GM12878 (cell line): ENCODE measurements at regions not wholly inside any gene's neighbourhood (a gene's known extent, or its start where the extent isn't known, plus 50 kb on each side); places are given as distances from the start of the nearest gene placed in this dataset.

Source experiments
- ATAC-seq: fragments of 200-7000 bp; cut with Tn5 transposase; 3 replicates; pipeline ENCODE4 v1.9.1; 2020; ENCODE audit warnings: mild to moderate bottlenecking, moderate library complexity
- BruUV-seq: library from RNA; stranded (reverse); fragments of 400-500 nt; replicated peaks from 2 replicates; lab custom pipeline; 2021; lab: Mats Ljungman, UMichigan
- CTCF ChIA-PET: fragments of 300-600 bp; sonication (Branson Sonifier 250); formaldehyde crosslinking; extraction: SDS; loops from one replicate; lab custom pipeline; 2021; ENCODE audit warnings: inconsistent platforms; lab: Yijun Ruan, JAX
- POLR2A ChIA-PET: fragments of 350-600 bp; formaldehyde crosslinking; extraction: SDS; loops from one replicate; lab custom pipeline; 2021; ENCODE audit warnings: inconsistent platforms; lab: Charles Lee
- RAD21 ChIA-PET: fragments of 300-600 bp; sonication (Branson Sonifier 250); formaldehyde crosslinking; loops from one replicate; lab custom pipeline; 2023; ENCODE audit warnings: antibody characterized with exemption; ENCODE audit not compliant: unreplicated experiment; lab: Charles Lee
- SMC1A ChIA-PET: fragments of 300-600 bp; sonication (Branson Sonifier 250); formaldehyde crosslinking; loops from one replicate; lab custom pipeline; 2023; ENCODE audit not compliant: unreplicated experiment, uncharacterized antibody; lab: Charles Lee
- DNase-seq: peaks from one replicate; pipeline ENCODE4 v3.0.0-alpha.2; 2011; ENCODE audit warnings: low read depth, low spot score
- FAIRE-seq: peaks from 3 replicates; lab custom pipeline; 2011; peaks lifted over from hg19 to GRCh38; lab: Jason Lieb, UNC
- H2AFZ ChIP-seq: 2 replicates; pipeline ENCODE4 v1.6.0; 2011; ENCODE audit warnings: low read depth, low read length, control low read depth; ENCODE audit not compliant: control insufficient read depth
- H3K27ac ChIP-seq: 2 replicates; pipeline ENCODE4 v1.5.1; 2011; ENCODE audit warnings: control low read depth; ENCODE audit not compliant: control insufficient read depth, insufficient read depth
- H3K27me3 ChIP-seq, 2 experiments: replicated peaks in 1 of 2; 2 replicates each; pipeline versions ENCODE4 v1.6.0 to v1.6.1; 2011; ENCODE audit warnings: low read length in 1 of 2; ENCODE audit not compliant: control insufficient read depth in 2 of 2, insufficient read depth in 2 of 2
- H3K36me3 ChIP-seq, 2 experiments: 2 replicates each; pipeline ENCODE4 v1.5.1; 2011; ENCODE audit warnings: low read length in 1 of 2; ENCODE audit not compliant: control insufficient read depth in 2 of 2, insufficient read depth in 2 of 2
- H3K4me1 ChIP-seq: 2 replicates; pipeline ENCODE4 v1.6.1; 2011; ENCODE audit warnings: mild to moderate bottlenecking, low read length, moderate library complexity, mixed read lengths; ENCODE audit not compliant: control insufficient read depth, insufficient read depth
- H3K4me2 ChIP-seq: 2 replicates; pipeline ENCODE4 v1.6.0; 2011; ENCODE audit warnings: control low read depth; ENCODE audit not compliant: control insufficient read depth, insufficient read depth
- H3K4me3 ChIP-seq: fragments of 200-600 bp; sonication (generic); 2 replicates; pipeline ENCODE4 v1.5.1; 2016
- H3K79me2 ChIP-seq: 2 replicates; pipeline ENCODE4 v1.6.0; 2011; ENCODE audit warnings: low read length; ENCODE audit not compliant: control insufficient read depth, insufficient read depth
- H3K9ac ChIP-seq: 2 replicates; pipeline ENCODE4 v1.8.0; 2011; ENCODE audit warnings: low read length, control low read depth, mixed read lengths; ENCODE audit not compliant: control insufficient read depth, insufficient read depth
- H3K9me3 ChIP-seq: replicated peaks from 3 replicates; pipeline ENCODE4 v1.5.1; 2011; ENCODE audit warnings: mild to moderate bottlenecking, low read length; ENCODE audit not compliant: control insufficient read depth, insufficient read depth
- H4K20me1 ChIP-seq: 2 replicates; pipeline ENCODE4 v1.6.0; 2011; ENCODE audit not compliant: control insufficient read depth, insufficient read depth
- HDAC2 ChIP-seq: fragments of 200-600 bp; sonication (generic); IDR thresholded peaks from 2 replicates; pipeline ENCODE4 v1.6.1; 2017
- RFX5 ChIP-seq: IDR thresholded peaks from 2 replicates; pipeline ENCODE4 v1.6.1; 2011; ENCODE audit warnings: low read depth, low read length, improper control_type of control experiment
- ZNF207 ChIP-seq: fragments of 450-650 bp; IDR thresholded peaks from 2 replicates; pipeline ENCODE4 v1.6.1; 2014; ENCODE audit warnings: antibody characterized with exemption, mild to moderate bottlenecking, borderline replicate concordance
- WGBS: methylation state at CpG from one replicate; pipeline ENCODE4 v1.1.6; 2016; ENCODE audit warnings: low lambda C conversion rate; ENCODE audit not compliant: insufficient replicate concordance, insufficient coverage; ENCODE audit errors: missing lambda C conversion rate; 5-methylcytosine and 5-hydroxymethylcytosine counted together
- in situ Hi-C: fragments of 300-500 bp; cut with MboI; formaldehyde crosslinking; loops from 9 replicates; pipeline ENCODE4 v1.14.3; 2018; ENCODE audit warnings: mixed read lengths
- intact Hi-C: fragments of 100-400 bp; cut with micrococcal nuclease; formaldehyde crosslinking; loops from one replicate; pipeline ENCODE4 v1.14.2; 2022; ENCODE audit not compliant: unreplicated experiment
- TF ChIP-seq, protein P1 (sequence below): IDR thresholded peaks from 2 replicates; pipeline ENCODE4 v1.6.1; 2012; ENCODE audit warnings: low read depth, low read length, improper control_type of control experiment
- TF ChIP-seq, protein P2 (sequence below): IDR thresholded peaks from 2 replicates; pipeline ENCODE4 v1.6.1; 2012; ENCODE audit warnings: improper control_type of control experiment, low read depth, low read length; ENCODE audit not compliant: insufficient replicate concordance

DNA sequence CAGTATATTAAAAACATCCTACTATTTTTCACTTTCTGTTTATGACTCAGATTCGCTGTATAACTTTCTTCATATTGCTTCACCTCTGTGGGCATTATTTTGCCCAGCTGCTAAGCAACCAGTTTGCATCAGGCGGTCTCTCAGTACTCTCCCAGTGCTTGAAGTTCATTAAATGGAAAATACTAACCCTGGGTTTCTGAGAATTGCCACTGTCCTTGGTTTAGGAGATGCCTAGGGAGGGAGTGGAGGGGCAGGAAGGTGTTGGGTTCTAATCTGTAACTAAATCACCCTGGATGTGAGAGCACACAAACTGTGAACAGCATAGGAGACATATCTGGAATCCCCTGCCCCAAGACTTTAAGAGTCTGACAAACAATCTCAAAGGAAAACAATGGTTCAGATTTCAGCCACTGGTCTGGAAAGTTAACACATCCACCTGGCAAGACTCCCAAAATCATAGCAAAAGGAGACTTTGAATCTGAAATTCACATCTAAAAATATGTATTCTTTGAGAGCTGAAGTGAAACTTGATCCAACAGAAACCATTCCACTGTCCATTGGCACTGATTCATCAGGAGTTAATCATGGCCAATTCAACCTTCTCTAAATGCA lies 540.0 kb downstream of the SOX6 start:
- ChIA-PET CTCF (no interaction called here), RAD21 (no interaction called here), POLR2A (no interaction called here), SMC1A (interaction anchor here (1.4 to 1.6 kb wide), 2 partner anchors 12 to 14 kb away, joined by 4 read pairs; no protein-coding TSS in a partner anchor)
- H3K4me2 ChIP-seq, result no peak overlapping the region
- intact Hi-C loops, result loop anchor here (5.0 kb wide), 1 partner anchor 489 kb away; no protein-coding TSS in a partner anchor
- no peaks in the 10 kb centered on the region for H3K27me3 ChIP-seq
- H3K9me3 ChIP-seq, result no peaks in the 10 kb centered on the region
- no peak overlapping the region for H3K27ac ChIP-seq
- H3K79me2 ChIP-seq, result no peaks in the 10 kb centered on the region
- no peak overlapping the region for H3K9ac ChIP-seq
- no peaks in the 10 kb centered on the region for H3K36me3 ChIP-seq
- ATAC-seq, result peak; percentile 74
- no TSS peak for BruUV-seq
- in situ Hi-C loops, result no loop called here
- H3K4me3 ChIP-seq, result no peak overlapping the region
- no peak for DNase-seq
- 0% methylated on average over 2 of the region's 2 CpGs for WGBS
- no peak for TF ChIP-seq HDAC2
- TF ChIP-seq, protein P1, sequence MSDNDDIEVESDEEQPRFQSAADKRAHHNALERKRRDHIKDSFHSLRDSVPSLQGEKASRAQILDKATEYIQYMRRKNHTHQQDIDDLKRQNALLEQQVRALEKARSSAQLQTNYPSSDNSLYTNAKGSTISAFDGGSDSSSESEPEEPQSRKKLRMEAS, result no peak
- no peak for TF ChIP-seq RFX5
- no peak for TF ChIP-seq ZNF207
- TF ChIP-seq, protein P2, sequence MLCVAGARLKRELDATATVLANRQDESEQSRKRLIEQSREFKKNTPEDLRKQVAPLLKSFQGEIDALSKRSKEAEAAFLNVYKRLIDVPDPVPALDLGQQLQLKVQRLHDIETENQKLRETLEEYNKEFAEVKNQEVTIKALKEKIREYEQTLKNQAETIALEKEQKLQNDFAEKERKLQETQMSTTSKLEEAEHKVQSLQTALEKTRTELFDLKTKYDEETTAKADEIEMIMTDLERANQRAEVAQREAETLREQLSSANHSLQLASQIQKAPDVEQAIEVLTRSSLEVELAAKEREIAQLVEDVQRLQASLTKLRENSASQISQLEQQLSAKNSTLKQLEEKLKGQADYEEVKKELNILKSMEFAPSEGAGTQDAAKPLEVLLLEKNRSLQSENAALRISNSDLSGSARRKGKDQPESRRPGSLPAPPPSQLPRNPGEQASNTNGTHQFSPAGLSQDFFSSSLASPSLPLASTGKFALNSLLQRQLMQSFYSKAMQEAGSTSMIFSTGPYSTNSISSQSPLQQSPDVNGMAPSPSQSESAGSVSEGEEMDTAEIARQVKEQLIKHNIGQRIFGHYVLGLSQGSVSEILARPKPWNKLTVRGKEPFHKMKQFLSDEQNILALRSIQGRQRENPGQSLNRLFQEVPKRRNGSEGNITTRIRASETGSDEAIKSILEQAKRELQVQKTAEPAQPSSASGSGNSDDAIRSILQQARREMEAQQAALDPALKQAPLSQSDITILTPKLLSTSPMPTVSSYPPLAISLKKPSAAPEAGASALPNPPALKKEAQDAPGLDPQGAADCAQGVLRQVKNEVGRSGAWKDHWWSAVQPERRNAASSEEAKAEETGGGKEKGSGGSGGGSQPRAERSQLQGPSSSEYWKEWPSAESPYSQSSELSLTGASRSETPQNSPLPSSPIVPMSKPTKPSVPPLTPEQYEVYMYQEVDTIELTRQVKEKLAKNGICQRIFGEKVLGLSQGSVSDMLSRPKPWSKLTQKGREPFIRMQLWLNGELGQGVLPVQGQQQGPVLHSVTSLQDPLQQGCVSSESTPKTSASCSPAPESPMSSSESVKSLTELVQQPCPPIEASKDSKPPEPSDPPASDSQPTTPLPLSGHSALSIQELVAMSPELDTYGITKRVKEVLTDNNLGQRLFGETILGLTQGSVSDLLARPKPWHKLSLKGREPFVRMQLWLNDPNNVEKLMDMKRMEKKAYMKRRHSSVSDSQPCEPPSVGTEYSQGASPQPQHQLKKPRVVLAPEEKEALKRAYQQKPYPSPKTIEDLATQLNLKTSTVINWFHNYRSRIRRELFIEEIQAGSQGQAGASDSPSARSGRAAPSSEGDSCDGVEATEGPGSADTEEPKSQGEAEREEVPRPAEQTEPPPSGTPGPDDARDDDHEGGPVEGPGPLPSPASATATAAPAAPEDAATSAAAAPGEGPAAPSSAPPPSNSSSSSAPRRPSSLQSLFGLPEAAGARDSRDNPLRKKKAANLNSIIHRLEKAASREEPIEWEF, result no peak
- H2AFZ ChIP-seq, result no peak overlapping the region
- FAIRE-seq, result no peak
- no peaks in the 10 kb centered on the region for H3K4me1 ChIP-seq
- H4K20me1 ChIP-seq, result no peaks in the 10 kb centered on the region
